Ammon's horn (tissue), 1 donor: ENCODE measurements at regions not wholly inside any gene's neighbourhood (a gene's known extent, or its start where the extent isn't known, plus 50 kb on each side); places are given as distances from the start of the nearest gene placed in this dataset.

ENCODE experiments used
- DNase-seq: peaks from one replicate; pipeline ENCODE4 v3.0.0-alpha.2; 2016; ENCODE audit warnings: low spot score

DNA sequence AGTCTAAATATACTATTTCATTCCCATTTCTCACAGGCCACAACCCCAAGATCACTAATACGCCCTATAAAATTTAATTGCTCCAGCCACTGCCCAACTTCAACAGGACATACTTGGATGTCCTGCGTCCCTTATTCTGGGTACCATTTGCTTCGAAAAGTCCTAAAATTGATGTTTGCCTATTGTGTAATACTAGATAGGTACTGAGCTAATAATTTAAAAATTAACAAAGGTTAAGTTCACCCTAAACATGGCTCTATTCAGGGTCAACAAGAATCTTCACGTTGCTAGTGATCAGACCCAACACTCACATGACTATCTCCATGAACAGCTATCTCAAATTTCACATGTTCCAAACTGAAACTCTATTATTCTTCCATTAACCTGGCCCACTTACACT is 296.4 kb upstream of the RND3 start:
- no peak for DNase-seq

DNA sequence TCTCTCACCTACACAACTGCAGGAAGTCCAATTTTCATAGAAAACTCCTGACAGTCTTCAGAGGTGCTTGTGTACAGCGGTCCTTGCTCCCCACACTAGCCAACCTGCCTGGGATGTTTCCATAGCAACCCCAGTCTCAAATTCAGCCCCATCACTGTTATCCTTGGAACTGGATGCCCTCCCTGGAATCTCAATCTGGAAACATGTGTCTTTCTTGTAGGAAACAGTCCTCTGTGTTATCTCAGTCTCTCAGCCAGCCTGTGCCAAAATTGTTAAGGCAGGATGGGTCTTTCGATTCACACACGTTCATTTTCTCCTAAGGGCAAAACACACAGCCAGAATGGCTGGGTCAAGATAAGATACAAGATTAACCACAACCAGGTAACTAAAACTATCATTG is 295.5 kb upstream of the RND3 start:
- no peak for DNase-seq

DNA sequence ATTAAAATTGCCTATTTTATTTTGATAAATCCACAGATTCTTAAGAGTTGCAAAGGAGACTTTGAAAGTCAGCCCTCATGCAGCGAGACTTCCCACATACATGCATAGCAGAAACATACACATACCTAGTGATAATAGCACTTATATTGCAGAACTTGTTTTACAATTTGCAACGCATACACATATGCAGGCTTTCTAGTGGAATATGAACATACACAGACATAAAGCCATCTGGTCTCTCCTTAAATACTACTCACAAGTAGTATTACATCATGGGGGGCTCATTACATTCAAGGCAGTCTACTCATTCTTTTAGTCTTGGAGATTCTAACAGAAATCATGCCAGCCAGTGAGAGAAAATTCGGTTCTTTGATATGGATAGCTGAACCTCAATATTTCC is 295.1 kb upstream of the RND3 start:
- no peak for DNase-seq

DNA sequence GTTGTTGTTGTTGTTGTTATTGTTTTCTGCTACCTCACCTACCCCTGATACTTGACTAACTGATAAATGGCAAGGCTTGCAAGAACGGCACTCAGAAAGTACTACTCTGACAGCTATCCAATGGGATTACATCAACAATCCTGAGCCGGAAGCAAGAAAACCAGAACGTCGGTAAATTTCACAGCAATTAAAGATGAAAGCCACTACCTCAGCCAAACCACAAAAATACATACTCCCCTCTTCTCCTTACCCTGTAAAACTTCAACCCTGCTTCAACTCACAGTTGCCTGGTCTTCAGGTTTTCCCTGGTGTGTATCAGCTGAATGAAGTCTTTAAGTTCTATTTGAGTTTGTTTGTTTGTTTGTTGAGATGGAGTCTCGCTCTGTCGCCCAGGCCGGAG is 293.7 kb upstream of the RND3 start:
- no peak for DNase-seq

DNA sequence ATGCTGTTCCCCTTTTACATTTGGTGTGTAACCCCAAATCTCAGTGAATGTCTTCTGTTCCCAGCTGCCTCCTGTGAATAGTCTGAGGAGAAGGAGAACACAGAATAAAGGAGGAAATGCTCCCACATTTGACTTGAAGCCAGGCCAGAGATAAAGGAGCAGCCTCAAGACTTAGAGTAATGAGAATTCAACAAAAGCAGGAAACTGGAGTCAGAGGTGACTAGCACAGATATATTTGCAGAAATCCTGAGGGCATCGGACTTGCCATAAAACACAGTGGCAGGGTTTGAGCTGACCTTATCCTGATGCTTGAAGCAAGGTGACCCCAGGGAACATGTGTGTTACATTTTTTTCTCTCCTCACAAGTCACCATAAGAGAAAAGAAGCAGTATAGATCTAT is 291.4 kb upstream of the RND3 start:
- no peak for DNase-seq

DNA sequence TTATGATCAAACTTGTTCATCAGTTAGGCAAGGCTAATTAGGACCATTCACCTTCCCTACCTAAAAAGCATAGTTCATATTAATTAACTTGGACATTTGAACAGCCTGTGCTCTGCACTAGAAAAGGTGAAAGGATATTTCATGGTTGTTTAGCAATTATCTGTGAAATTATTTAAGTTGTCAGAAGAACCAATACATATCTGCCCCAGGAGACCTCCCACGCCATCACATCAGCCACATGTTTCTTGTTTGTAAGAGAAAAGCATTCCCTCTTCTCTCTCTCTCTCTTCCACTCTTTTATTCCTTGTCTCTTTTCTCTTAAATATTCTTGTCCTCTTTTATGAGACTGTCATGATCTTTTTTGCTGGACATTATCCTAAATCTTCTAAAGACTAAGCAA is 282.0 kb upstream of the RND3 start:
- DNase-seq: no peak

DNA sequence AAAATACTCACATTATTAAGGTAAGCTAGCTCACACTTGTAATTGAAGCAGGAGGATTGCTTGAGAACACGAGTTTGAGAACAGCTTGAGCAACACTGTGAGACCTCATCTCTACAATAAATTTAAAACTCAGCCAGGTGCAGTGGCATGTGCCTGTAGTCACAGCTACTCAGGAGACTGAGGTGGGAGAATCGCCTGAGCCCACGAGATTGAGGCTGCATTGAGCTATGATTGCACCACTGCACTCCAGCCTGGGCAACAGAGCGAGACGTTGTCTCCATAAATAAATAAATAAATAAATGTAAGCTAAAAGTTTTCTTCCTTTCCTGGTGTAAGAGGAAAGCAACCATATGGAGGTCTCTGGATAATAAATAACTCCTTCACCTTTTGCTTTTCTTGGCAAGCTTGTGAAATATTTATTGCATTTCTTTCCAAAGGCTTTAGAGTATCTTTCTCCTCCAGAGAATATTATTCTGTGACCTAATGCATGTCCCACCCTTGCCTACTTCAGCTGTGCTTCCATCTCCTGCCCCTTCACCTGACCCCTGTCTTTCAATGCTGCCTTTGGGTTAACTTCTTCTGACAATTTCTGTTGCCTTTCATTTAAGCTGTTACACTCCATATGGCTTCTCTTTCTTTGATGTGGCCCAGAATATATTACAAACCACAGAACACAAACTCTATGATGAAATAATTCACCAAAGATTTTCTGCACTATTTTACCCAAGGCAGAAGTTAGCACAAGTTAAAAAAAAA is 280.7 kb upstream of the RND3 start:
- no peak for DNase-seq

DNA sequence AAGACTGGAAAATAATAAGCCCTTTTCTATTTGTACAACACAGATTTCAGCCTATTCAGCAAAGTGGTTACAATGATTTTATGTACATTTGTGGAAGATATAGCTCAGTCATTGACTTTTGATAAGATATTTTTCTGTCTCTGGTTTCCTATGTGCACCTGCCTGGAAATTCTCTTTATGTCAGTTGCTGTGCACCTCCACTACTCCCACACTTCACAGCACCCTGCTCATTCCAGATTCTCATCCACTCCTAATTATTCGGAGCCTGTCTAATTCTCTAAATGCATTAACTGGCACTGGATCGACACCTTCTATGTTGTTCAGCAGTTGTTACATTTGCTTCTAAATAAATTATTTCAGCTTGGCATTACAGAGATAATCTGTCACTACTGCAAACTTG is 275.1 kb upstream of the RND3 start:
- DNase-seq: no peak

DNA sequence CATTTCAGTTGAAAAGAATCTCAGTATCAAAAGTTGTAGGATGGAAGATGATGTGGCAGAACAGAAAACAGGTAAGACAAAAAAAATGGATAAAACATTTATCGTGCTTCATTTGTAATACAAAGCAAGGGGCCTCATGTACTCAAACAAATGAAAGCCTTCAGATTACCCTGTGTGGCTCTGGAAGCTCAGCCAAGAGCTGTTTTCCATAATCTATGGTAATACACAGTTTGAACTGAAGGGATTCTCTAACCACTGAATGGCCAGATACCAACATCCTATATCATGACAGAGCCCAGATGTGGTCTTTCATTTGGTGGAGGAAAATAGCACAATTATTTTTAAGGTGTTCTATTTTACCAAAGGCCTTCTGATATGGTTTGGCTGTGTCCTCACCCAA is 272.1 kb upstream of the RND3 start:
- no peak for DNase-seq

DNA sequence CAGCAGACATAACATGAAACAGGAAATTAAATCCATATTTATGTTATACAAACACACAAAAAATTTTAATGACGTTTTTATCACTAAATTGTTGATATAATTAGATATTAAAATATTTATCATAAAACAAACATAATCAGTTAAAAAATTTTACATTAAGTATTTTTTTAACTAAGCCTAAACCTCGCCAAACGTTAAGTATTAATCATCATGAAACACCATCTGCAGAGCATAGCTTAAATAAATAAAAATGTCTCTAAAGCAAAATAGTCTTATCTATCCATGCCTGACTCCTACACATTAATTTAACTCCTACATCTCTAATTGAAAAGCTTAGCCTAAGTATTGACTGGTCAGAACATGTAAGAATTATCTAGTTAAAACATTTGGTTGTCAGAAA is 271.6 kb upstream of the RND3 start:
- no peak for DNase-seq

DNA sequence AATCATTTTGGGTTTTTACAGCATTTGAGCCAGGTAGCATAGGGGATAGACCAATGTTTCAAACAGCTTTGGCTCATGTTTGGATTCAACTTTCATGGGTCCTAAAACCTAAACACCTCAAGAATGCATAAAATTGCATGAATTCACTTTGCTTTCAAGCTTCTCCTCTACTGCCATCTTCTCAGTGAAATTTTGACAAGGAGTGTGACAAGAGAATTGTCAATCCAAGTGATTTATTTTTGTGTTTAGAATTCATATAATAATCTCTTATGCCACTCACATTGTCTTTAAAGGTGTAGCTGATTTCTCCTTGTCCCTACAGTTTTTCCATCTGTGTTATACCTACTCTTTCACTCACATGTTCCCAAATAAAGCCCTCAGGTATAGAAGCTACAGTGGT is 264.8 kb upstream of the RND3 start:
- DNase-seq: no peak

DNA sequence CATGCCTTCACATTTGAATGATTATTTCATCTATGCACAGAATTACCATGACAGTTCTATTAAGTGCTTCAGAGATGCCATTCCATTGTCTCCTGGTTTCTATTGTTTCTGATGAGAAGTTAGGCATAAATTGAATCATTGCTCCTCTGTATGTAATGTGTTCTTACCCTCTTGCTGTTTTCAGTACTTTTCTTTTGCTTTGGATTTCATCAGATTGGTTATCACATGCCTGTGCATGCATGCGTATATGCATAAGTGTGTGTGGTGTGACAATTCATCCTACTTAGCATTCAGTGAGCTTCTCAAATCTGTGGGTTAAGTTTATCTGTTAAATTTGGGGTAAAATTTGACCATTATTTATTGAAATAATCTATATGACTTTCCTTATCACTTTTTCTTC is 263.3 kb upstream of the RND3 start:
- no peak for DNase-seq

DNA sequence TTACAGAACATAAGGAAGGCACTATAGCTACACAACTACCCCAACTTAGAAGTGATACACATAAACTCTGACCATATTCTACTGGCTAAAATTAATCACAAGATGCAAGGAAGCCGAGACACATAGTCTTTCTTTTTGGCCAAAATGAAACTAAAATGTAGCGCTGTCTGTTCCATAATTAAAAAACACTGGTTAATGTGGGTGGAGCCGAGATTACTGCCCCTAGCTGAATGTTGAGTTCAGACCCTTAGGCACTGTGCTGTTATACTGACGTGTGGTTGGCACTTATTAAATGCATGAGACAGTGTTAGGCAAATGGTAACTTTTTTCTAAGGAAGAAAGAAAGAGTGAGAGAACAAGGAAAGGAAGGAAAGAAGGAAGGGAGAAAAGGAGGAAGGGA is 254.6 kb upstream of the RND3 start:
- no peak for DNase-seq

DNA sequence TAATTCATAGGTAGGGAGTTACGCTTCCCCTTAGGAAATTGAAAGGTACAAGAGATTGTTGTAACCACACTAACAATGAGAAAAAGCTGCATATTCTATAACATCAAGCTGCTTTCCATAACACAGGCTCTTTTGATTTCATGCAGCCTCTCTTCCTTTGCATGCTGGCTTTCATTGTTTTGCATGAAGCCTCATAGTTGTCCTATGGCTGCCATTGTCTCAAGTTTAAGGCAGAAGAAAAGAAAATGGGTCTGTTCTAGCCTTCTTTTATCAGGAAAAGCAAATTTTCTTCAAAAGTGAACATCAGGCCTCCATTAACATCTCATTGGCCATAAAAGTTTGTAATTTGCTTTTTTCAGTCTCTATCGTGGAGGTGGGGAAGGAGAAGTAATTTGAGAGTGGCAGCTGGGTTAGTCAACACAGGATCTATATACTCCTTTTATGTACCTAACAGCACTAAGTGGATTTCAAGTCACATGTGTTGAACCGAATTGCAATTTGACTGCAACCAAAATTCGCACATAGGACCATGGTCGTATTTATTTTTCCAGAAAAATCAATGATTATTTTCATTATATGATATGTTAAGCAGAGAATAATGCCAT is 248.5 kb upstream of the RND3 start:
- no peak for DNase-seq

DNA sequence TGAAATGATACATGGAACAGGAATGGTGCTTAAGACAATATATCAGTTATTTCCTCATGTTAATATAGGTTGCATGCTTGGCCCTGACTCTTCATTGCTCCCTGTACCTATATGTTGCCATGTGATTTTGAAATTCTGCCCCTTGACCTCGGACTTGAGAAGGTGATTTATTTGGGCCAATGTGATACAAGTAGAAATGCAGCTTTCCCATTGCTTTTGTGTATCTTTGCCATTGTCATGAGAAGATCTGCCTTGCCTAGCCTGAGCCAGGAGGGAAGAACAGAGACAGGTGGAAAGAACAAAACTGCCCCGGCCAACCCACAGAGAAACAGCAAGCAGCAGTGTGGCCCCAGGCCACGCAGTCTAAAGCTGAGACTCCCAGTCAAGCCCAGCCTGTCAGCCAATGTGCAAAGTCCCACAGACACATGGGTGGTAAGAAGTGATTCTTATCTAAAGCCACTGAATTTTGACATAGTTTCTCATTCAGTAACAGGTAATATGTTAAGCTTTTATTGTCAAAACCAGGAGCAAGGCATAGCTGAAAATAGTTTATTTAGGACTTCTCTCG is 245.7 kb upstream of the RND3 start:
- no peak for DNase-seq

DNA sequence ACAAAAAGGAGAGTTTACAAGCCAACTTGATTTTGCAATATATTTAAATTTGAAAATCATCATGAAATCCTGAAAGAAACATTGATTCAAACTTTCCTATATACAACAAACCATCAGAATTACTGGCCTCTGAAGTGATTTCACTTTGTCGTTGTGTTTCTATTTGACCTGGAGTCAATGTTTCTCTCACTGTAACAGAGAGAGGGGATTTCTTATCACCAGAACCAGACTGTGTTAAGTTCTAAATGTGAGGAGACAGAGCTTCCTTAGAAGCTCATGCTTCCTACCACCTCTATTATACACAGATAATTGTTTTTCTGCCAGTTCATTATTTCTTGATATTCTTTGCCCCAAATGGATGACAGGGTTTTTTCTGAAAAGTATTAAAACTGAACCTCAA is 245.0 kb upstream of the RND3 start:
- DNase-seq: no peak

DNA sequence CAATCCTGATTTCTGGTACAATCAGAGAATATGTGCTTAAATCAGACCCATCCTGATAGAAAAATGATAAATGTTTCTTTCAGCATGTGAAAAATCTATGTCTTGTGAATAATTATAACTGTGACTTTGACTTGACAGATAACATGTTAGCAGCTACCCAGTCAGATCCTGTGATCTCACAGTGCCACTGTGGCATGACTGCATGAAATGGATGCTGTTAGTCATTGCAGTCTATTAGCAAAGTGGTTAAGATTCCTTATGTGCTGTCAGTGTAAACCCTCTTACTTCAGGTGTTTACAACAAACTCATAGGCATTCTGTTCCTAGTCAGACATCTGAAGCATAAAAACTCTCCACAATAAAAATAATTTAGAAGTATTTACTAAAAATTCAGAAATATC is 244.6 kb upstream of the RND3 start:
- DNase-seq: no peak

DNA sequence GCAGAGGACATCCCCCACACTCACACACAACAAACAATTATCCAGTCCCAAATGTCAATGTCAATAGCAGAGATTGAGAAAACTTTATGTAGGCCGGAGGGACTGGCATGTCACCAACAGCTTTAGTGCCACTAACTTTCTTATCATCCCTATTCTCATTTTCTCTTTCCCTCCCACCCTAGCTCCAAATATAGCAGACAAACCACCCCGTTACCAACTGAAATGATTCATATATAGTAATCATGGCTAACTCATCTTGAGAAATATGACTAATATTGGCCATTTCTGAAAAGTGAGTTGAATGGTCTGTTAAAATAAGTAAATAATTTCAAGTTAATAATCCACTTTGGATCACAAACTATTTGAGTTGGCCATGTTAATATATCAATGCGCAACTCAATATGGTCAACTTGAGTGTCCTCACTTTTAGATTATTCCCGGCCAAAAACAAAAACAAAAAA is 242.1 kb upstream of the RND3 start:
- no peak for DNase-seq

DNA sequence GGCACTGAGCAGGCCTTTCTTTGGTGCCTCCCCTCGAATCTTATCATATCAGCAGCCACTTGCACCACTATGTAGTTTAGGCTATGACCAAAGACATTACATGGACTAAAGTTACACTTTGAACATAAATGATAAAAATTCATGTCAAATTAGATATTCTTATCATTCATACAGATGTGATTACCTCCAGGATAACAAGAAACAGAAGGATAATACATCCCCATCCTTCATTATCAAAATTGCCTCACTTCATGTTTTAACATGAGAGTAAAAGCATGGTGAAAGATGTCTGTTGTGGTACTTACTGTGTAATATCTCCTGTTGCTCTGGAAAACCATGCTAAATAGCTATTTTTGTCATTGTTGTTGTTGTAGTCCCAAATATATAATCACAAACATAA is 230.8 kb upstream of the RND3 start:
- DNase-seq: no peak

DNA sequence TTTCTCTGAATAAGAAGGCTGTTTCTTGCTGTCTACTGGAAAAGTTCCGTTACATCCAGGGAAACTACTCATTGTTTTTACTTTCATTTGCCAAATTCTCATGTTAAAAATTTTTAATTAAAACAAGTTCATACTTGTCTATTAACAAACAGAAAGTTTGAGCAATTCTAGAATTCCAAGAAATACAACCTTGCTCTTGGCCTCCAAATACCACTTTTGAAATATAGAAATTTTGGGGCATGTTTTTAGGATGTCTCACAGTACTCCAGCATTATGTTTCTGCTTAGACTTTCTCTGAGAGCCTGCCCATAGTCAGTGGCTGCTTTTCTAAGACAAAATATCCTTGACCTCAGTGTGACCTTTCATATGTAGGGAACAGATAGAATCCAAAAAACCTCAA is 228.7 kb upstream of the RND3 start:
- DNase-seq: no peak

DNA sequence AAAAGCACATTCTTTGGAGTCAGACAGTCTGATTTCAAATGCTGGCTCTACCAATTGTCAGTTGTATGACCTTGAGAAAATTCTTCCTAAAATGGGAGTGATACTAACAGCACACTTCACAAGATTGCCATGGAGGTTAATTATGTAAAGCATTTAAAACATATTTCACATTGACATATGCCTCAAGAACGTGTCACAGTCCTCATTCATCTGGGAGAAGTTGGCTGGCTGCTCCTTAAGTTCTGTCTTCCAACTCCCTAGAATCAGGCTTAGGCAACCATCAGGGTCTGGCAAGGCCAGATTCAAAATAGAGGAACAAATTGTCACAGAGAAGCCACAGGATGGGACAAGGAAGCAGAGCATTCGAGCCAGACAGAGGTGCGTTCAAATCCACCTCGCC is 228.0 kb upstream of the RND3 start:
- DNase-seq: no peak

DNA sequence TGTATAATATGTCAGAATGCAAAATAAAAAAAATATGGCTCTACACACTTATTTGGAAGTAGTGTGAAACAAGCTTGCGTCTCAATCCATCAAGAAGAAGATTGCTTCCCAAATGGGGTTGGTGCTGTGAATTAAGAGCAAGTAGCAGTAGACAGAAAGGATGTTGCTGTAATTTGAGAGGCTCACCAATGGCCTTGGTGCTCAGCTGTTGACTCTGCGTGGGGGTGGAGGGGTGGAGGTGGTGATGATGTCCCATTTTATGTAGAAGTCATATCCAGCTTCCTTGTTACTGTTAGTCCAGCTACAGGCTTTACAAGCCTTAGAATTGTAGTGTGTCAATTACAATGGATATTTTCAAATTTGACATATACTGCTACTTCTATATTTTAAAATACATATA is 223.4 kb upstream of the RND3 start:
- DNase-seq: no peak

DNA sequence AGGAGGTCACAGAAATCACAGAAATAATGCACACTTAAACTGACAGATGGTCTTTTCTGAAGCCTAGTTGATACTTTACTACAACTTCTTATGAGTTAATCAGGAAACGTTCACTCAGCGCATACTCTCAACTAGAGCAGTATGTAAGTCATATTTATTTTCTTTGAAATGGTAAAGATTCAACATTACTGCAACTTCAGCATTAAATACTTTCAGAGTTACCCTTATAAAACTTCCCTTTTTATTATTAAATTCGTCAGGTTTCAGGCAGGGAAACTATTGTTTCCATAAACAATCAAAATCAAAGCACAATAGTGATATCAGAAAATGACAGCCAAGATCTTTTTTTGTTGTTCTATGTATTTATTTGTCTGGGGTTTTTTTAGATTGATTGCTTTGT is 222.6 kb upstream of the RND3 start:
- DNase-seq: no peak

DNA sequence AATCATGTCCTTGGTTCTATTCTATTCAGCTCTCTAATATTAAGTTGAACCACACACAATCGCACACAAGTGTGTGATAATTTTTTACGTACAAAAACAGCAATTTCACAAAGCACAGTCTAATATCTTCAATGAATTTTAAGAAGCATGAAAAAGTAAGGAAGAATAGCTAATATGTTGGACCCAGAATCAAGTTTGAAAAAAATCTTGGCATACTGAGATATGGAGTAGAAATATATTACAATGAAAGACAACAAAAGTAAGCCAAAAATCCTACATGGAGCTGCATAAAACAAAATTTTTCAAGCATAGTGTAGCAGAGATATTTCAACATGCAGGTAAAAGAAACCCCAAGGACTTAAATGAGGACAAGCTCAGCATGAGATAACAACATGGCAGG is 219.1 kb upstream of the RND3 start:
- DNase-seq: no peak
